ENCODE measurements at regions not wholly inside any gene's neighbourhood (a gene's known extent, or its start where the extent isn't known, plus 50 kb on each side); places are given as distances from the start of the nearest gene placed in this dataset.

DNA sequence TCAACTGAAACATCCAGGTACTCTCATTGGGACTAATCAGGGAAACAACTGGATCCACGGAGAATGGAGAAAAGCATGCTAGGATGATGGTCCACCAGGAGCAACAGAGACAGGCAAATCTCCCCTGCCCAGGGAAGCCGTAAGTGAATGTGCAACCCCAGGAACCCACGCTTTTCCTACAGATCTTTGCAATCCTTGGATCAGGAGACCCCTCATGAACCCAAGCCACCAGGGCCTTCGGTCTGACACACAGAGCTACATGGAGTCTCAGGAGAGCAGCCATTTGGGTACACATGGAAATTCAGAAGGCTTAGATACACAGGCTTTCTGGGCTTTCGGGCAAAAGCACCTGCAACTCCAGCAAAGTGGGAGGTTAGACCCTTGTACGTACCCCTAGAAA, 122.1 kb upstream of the PTCHD4 start:
- no peak for DNase-seq (ENCODE audit: low read depth, low spot score)
- no peak overlapping the region for H3K27ac ChIP-seq

DNA sequence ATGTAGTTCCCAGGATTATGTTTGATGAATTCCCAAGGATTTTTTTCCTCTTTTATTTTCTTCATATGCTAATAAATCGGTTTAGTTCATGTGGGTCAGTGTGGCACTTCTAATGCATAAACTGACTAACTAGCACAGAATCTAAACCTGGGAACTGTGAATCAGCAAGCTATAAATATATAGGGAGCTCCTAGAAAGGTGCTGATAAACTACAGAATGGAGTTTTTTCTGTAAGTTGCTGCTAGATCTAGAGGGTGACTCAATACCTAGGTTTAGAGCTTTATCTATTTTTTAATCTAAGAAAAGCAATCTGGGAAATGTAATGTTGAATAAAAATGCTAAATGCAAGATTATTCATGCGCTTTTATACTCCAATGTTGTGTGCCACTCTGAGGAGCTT, 118.8 kb upstream of the PTCHD4 start:
- no peak for DNase-seq (ENCODE audit: low read depth, low spot score)
- no peak overlapping the region for H3K27ac ChIP-seq

DNA sequence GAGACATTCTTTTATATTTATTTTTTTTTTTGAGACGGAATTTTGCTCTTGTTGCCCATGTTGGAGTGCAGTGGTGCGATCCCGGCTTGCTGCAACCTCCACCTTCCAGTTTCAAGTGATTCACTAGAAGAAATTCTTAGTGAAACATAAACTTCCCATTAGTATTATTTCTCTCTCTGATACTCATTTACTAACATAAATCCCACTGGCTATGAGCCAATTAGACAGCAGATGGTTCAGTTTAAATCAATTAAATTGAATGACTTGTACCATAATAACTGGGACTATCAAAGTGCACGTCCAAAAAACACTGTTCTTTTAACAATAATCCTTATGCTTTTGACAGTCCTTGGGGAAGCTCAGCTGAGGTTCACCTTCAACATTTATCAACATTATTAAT, 111.2 kb upstream of the PTCHD4 start:
- no peak for DNase-seq (ENCODE audit: low read depth, low spot score)
- no peak overlapping the region for H3K27ac ChIP-seq

DNA sequence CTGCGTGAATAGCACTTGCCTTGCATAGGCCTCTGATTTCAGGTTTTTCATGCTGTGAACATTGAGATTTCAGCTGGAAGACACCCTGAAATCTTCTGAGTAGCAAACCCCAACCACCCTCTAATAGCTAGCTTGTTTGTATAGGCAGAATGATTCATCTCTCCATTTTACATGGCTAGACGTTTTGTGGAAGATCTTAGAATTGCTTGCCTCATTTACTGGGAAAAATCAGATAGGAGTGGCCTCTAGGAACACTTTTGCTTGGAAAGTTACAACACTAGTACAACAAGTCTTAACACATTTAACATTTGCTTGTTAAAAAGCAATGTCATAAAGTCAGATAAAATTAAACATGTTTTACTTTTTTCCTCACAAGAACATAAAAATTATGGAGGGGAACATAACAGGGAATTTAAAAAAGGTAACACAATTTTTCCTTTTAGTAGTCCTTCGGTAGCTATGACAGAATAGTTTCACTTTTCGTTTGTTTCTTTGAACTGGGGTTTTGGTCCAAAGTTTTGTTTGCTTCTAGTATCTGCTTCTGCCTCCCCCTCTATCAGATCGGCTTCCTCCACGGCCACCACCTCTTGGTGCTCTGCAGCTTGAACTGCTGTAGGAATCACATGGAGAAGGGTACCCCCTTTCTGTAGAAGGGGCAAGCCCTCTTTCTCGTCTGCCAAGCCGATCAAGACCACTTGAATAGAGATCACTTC, 102.2 kb upstream of the PTCHD4 start:
- DNase-seq (ENCODE audit: low read depth, low spot score): no peak
- H3K27ac ChIP-seq: no peak overlapping the region

DNA sequence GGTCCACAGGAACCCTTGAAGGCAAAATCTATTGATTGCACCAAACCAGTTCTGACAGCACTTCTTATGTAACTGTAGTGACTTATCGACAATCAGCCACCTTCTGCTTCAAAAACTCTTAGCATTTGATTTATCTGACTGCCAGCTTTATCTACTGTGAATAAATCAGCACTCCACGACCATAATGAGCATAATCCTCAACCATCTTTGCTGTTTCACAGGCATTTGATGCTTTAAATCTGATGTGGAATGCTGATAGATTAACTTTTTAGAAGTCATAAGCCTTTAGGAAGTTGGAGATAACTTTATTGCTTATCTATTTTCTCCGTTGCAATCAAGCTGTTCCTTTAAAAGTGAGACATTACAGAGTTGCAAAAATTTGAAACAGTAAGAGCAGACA, 101.5 kb upstream of the PTCHD4 start:
- DNase-seq (ENCODE audit: low read depth, low spot score): no peak

DNA sequence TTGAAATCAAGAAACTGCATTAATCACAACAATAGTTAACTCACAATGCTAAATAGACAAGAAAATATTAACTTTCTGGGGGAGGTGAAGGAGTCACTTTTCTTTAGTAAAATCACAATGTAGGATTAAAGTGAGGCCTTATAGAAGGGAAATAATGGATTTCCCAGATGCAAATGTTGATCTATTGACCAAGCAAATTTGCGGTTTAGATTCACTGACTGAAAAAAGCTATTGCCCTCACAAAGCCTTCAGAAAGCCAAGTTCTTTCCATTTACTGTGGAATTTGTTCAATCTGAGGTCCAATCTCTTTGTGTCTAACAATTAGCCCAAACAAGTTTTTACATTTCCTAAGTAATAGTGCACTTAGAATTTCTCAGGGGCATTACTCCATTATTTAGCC, 95.1 kb upstream of the PTCHD4 start:
- H3K27ac ChIP-seq: no peak overlapping the region
- DNase-seq (ENCODE audit: low read depth, low spot score): no peak

More for the DNA sequence above, 101.5 kb upstream of the PTCHD4 start:
- no peak overlapping the region for H3K27ac ChIP-seq

DNA sequence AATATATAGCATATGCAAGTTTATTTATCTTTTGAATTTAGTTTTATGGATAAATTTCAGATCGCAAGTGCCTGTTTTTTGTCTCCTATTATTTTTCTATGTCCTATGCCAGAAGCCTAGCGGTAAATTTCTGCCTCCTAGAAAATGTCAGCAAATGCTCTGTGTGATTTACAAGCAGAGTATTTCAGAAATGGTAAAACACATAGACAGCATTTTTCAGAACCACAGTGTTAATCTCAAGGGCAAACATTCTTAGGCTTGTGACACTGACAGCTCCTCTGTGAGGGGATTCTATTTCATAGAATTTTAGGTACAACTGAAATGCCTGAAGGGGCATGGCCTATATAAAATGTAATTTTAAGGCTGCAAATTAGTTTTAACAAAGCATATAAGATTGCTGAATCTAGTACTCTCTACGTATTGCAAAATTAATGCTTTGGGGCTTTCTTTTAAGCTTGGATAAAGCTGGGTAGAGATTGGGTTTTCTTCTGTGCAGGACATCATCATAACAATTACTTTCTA, 89.9 kb upstream of the PTCHD4 start:
- no peak overlapping the region for H3K27ac ChIP-seq
- DNase-seq (ENCODE audit: low read depth, low spot score): no peak

DNA sequence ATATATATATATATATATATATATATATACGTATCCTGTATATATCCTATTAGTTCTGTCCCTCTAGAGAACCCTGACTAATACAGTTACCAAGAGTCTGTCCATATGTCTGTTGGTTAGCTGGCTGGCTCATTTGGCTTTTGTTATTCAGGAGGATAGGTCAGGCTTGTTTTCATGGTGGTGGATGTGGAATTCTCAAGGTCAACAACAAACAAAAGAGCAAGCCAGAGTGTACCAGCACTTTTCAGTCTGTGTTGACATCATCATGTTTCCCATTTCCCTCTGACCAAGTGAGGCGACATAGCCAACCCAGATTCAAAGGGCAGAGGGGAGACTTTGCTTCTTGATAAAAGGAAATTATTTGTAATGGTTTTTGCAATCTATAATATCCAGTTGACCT, 88.5 kb upstream of the PTCHD4 start:
- DNase-seq (ENCODE audit: low read depth, low spot score): no peak
- H3K27ac ChIP-seq: no peak overlapping the region

DNA sequence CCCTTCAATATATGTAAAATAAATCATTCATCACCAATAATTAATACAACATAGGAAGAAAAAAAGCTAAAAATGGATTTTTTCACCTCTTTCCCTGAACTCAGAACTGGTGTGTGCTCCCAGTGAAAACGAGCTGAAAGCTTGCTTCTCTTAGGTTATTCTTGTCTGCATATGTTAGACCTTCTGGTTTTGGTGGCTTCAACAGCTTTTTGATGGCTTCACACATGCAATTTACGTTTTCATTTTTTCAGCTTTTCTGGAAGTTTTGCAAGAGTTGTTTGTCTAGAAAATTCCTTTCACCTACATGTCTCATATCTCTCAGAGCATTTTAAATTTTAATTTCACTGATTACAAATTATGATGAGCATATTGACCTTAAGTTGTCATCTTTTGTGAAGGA, 86.9 kb upstream of the PTCHD4 start:
- H3K27ac ChIP-seq: no peak overlapping the region
- DNase-seq (ENCODE audit: low read depth, low spot score): no peak

DNA sequence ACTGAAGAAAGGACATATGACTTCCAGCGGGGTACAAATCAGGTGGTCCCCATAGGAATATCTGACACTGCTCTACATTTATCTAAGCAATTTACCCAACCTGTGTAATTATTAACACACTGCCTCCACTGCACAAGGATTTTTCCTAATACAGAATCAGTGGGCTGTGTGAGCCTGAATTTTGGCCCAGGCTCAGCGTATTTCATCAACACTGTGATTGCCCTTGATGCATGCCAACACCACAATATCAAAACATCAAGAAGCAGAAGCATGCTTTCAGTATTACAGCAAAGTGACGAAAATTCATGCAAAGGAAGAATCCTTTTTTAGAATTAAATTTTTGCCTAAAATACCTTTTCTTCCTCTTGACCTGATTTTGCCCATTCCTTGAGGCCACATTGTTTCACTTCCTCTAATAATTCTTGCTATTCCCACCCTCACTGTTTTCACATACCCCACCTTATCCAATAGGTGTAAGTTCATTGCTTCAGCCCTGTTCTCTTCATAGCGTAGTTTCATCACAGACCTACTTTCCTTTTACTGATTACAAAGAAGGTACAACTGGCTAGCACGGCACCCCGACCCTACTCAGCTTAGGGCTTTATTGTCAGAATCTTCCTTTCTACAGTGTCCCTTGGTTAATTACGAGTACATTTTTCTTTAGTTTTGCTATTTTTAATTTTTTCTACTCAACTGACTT, 83.7 kb upstream of the PTCHD4 start:
- no peak overlapping the region for H3K27ac ChIP-seq
- no peak for DNase-seq (ENCODE audit: low read depth, low spot score)

DNA sequence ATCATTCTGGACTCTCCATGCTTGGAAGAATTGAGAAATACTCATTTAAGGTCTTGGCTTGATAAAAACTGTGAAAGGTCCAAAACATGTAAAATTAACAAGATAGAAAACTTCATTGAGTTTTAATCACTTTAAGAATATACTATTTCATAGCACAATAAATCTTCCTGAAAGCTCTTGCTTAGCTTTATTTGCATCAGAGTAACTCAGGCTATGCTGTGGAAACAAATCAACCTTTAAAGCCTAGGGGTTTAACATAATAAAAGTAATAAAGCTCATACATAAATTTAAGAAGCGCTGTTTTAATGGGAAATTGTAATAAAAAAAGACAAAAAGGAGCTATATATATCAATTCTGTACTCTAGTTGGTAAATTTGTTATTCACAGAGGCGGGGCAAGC, 77.2 kb upstream of the PTCHD4 start:
- no peak for DNase-seq (ENCODE audit: low read depth, low spot score)
- H3K27ac ChIP-seq: no peak overlapping the region

DNA sequence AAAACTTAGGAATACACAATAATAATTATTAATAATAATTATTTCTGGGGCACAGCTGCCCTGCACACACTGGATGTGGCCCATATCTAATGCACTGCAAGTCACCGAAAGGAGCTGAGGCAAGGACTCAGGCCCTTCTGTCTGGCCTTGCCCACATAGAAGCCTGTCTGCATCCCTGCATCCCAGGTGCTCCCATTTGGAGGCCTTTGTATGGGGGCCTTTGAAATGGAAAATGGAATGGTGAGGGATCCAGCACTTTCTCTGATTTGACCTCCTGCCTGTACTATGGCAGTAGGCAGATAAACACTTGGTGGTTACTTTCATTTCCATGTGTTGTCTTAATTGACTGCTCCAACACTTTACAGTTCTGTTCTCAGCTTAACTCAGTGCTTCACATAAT, 75.7 kb upstream of the PTCHD4 start:
- no peak for DNase-seq (ENCODE audit: low read depth, low spot score)
- no peak overlapping the region for H3K27ac ChIP-seq

DNA sequence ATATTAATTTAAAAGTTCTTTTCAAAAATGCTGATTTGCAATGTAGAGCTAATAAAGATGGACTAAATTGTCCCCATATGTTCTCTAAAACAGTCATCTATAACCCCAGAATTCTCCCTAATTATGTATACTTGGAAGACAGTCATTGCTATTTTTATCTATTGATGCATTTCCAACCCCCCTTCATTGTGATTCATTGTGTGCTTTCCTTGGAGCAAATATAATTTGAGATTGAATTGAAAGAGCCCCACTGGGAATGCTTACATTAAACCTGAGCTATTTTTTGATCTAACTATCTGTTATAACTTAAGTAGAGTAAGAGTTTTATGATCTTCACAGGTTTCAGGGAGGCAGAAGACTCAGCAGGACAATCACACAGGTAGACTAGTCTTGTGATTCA, 73.7 kb upstream of the PTCHD4 start:
- H3K27ac ChIP-seq: no peak overlapping the region
- DNase-seq (ENCODE audit: low read depth, low spot score): no peak

DNA sequence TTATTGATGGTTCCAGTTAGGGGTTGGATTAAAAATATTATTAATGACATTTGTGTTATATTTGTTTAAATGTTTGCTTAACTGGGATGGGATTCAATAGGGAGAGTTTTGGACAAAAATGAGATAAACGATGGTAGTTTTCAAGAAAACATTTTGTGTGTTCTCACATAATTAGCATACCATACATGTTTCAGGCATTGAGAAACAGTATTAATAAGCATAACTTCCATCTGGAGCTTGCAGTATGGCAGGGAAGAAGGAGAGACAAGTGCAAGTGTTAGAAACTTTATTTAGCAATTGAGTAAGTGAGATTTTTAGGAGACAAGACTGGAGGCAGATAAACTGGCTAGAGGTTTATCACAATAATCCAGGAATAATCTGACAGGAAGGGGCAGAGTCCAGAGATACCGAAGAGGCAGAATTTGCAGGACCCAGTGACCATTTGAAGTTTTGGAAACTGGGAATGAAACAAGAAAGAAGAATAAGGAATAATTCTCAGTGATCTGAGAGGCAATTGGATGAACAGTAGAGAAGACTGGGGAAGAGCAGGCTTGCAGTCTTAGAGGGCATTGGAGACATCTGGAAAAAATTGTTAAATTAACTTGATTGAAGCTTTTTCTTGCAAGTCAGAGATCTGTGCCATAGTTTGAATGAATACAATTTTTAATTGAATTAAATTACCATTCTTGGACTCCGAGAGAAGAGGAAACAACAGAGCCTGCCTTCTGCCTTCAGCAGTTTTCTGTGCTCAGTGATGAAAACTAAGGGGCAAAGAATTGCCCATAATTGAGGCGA, 73.0 kb upstream of the PTCHD4 start:
- H3K27ac ChIP-seq: no peak overlapping the region
- DNase-seq (ENCODE audit: low read depth, low spot score): no peak

DNA sequence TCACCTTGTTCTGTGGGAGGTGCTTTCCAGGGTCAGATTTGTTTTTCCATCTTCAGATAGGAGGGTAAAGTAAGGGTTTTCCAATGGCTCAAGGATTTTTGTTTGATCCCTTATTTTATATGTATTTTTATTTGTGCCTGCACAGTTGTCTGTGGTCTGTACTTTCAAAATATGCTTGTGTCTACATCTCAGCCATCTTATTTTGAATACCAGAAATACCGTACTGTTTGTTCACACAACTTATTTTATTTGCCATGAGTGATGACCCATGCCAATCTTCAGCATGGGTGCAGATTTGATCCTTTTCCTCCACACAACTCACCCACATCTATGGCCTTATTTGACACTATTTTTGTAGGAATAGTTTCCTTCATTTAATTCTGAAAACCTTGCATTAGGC, 72.2 kb upstream of the PTCHD4 start:
- DNase-seq (ENCODE audit: low read depth, low spot score): no peak
- no peak overlapping the region for H3K27ac ChIP-seq

DNA sequence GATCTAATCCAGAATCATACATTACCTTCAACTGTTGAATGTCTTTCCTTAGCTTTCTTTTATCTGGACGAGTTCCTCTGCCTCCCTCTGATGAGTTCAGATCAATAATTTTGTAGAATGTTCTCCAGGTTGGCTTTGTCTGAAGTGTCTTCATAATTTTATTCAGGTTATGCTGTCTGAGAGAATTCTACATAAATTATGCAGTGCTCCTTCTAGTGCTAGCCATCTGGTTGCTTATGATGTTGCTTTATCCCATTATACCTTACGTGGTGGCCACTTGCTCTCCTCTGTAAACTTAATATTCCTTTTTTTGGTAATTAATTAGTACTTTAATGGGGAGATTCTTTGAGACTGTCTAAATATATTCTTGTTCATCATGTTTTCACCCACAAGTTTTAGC, 67.7 kb upstream of the PTCHD4 start:
- DNase-seq (ENCODE audit: low read depth, low spot score): no peak
- no peak overlapping the region for H3K27ac ChIP-seq

DNA sequence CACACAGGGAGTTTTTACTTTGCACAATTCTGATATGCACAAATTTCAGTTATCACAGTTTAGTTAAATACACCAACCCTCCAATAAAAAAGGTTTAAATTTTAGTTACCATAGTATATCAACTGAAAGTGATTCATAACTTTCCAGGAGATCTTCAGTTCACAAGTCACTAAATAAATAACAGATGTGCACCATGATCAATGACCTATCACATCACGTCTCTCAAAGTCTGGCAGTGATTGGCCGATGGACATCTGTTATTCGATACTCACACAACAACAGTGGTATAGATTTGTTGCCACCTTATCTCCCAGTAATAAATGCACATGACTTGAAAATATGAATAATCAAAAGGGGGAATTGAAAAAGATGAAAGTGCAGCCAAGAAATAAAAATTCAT, 66.8 kb upstream of the PTCHD4 start:
- H3K27ac ChIP-seq: no peak overlapping the region
- no peak for DNase-seq (ENCODE audit: low read depth, low spot score)

DNA sequence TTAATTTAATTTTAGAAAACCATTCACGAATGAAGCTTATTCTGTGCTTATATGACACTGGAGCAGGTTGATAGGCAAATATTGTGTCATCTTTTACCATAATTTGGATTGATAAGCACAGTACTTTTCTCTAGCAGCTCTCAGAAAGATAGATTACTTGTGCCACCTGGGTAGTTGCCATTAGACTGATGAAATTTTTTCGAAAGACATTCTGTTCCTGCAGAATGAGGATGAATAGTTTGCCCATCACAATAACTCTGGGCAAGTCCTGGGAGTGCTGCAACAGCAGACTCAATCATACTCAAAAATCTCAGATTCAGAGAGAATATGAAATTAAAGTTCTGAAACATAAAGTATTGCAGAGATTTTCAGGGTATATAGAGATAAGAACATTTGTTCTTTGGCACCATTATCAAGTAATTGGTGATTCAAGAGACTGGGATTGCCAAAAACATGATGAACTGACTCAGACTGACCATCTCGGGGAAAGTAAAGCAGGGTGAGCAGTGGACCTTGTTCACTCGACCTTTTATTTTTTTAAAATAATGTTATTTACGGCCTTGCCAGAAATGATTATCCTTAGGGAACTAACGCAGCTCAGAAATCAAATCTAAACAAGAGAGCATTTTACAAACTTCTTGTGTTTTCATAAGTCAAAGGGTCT, 65.8 kb upstream of the PTCHD4 start:
- no peak for DNase-seq (ENCODE audit: low read depth, low spot score)
- H3K27ac ChIP-seq: no peak overlapping the region

DNA sequence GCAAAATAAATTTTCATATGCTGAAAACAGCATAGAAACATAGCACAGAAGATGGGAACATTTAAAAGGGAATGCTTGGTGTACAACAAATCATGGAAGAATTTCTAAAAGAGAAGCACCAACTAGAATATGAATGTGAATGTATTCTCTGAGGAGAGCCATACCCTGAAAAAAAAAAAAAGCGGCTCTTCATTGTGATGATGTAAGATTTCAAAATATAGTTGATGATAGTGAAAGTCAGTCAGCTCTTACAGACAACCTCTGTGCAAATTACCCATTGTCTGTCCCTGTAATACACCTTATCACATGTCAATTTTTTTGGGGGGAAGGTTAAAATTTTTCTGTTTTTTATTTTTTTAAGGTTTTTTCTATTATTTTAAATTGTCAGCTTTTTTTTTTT, 58.6 kb upstream of the PTCHD4 start:
- no peak for DNase-seq (ENCODE audit: low read depth, low spot score)

More for the DNA sequence above, 58.6 kb upstream of the PTCHD4 start:
- H3K27ac ChIP-seq: no peak overlapping the region
